Uterus (tissue), 3 donors: ENCODE measurements at regions not wholly inside any gene's neighbourhood (a gene's known extent, or its start where the extent isn't known, plus 50 kb on each side); places are given as distances from the start of the nearest gene placed in this dataset.

Source experiments
- DNase-seq, 2 donors: peaks; one replicate each; pipeline ENCODE4 v3.0.0-alpha.2; 2019 to 2020
- H3K27ac ChIP-seq, 2 donors: fragments of 200-600 bp; sonication (generic); 1 replicate in 1 of 2; 2 replicates in 1 of 2; pipeline ENCODE4 v1.5.1; 2016 to 2018
- H3K27me3 ChIP-seq, 2 donors: fragments of 200-600 bp; sonication (generic); one replicate each; pipeline ENCODE4 v1.5.1; 2018 to 2019; ENCODE audit warnings: control low read depth in 1 of 2
- H3K36me3 ChIP-seq, 2 donors: fragments of 200-600 bp; sonication (generic); one replicate each; pipeline ENCODE4 v1.5.1; 2019; ENCODE audit warnings: control low read depth in 1 of 2
- H3K4me1 ChIP-seq, 2 donors: fragments of 200-600 bp; sonication (generic); one replicate each; pipeline ENCODE4 v1.5.1; 2018 to 2019; ENCODE audit warnings: control low read depth in 1 of 2
- H3K4me3 ChIP-seq, 2 donors: fragments of 200-600 bp; sonication (generic); 1 replicate in 1 of 2; 2 replicates in 1 of 2; pipeline ENCODE4 v1.5.1; 2018 to 2019; ENCODE audit warnings: mild to moderate bottlenecking in 1 of 2
- H3K9me3 ChIP-seq, 2 donors: fragments of 200-600 bp; sonication (generic); one replicate each; pipeline ENCODE4 v1.5.1; 2019; ENCODE audit warnings: control low read depth in 1 of 2
- CTCF ChIP-seq, 4 experiments: fragments of 200-600 bp in 2 of 4; fragments of 450-650 bp in 2 of 4; sonication (generic) in 2 of 4; IDR thresholded peaks; one replicate each; pipeline ENCODE4 v1.5.1; 2016 to 2019; ENCODE audit warnings: antibody characterized with exemption in 4 of 4, mild to moderate bottlenecking in 2 of 4, moderate library complexity in 1 of 4
- POLR2A ChIP-seq, 2 donors: fragments of 450-650 bp; IDR thresholded peaks; one replicate each; pipeline ENCODE4 v1.6.1; 2016; ENCODE audit warnings: antibody characterized with exemption in 2 of 2, mild to moderate bottlenecking in 1 of 2, moderate library complexity in 1 of 2
- intact Hi-C: fragments of 100-400 bp; cut with DNase I; formaldehyde crosslinking; loops from one replicate; pipeline ENCODE4 v1.15.1; 2023; ENCODE audit warnings: low total_unique reads
- donor health status: DM: yes; HTN: yes; CAD: no.

- intact Hi-C loops = no loop called here
- no peak for DNase-seq
- Histone ChIP-seq H3K36me3 (no peaks in the 10 kb centered on the region), H3K27me3 (no peaks in the 10 kb centered on the region), H3K4me3 (no peak overlapping the region), H3K9me3 (no peaks in the 10 kb centered on the region), H3K4me1 (no peaks in the 10 kb centered on the region), H3K27ac (no peak overlapping the region)
- TF ChIP-seq POLR2A (IDR thresholded peaks at IDR 0.05) (no peak), CTCF (IDR thresholded peaks at IDR 0.05) (no peak)
These were observed 215.2 kb downstream of the TLE1 start for GRCh38 chr9:81474125-81474524.

GRCh38 chr9:81473708-81474107 is 215.6 kb downstream of the TLE1 start:
- intact Hi-C loops = no loop called here
- no peak overlapping the region for H3K4me3 ChIP-seq
- no peaks in the 10 kb centered on the region for H3K27me3 ChIP-seq
- H3K9me3 ChIP-seq = no peaks in the 10 kb centered on the region
- no peaks in the 10 kb centered on the region for H3K4me1 ChIP-seq
- H3K36me3 ChIP-seq = no peaks in the 10 kb centered on the region
- DNase-seq = no peak
- no peak overlapping the region for H3K27ac ChIP-seq
- TF ChIP-seq POLR2A (IDR thresholded peaks at IDR 0.05) = no peak
- TF ChIP-seq CTCF (IDR thresholded peaks at IDR 0.05) = no peak

- intact Hi-C loops = no loop called here
- no peak for DNase-seq
- Histone ChIP-seq H3K27me3 (no peaks in the 10 kb centered on the region), H3K4me1 (no peaks in the 10 kb centered on the region), H3K27ac (no peak overlapping the region), H3K36me3 (no peaks in the 10 kb centered on the region), H3K9me3 (no peaks in the 10 kb centered on the region), H3K4me3 (no peak overlapping the region)
- TF ChIP-seq CTCF (IDR thresholded peaks at IDR 0.05) (no peak), POLR2A (IDR thresholded peaks at IDR 0.05) (no peak)
These were observed 216.1 kb downstream of the TLE1 start for GRCh38 chr9:81473206-81473605.

DNA sequence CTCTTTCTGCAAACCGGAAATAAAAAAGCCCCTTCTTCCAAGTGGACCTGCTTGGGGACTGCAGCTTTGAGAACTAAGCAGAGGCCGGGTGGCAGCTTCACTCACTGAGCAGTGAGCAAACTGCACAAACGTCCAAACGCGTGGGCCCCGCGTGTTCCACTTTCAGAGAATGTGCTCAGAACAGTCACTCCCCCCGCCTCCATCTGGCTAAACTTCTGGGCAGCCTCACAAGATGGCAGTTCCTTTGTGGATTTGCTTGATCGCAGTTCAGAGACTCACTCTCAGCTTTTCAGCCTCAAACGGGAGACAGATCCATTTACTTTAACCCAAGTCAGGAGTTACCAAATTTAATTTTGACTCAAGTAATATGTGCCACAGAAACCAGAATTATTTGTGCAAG is 216.6 kb downstream of the TLE1 start:
- H3K27ac ChIP-seq = no peak overlapping the region
- no peaks in the 10 kb centered on the region for H3K36me3 ChIP-seq
- H3K4me3 ChIP-seq = no peak overlapping the region
- TF ChIP-seq CTCF (IDR thresholded peaks at IDR 0.05) (no peak), POLR2A (IDR thresholded peaks at IDR 0.05) (no peak)
- H3K4me1 ChIP-seq = no peaks in the 10 kb centered on the region
- intact Hi-C loops = no loop called here
- H3K27me3 ChIP-seq = no peaks in the 10 kb centered on the region
- H3K9me3 ChIP-seq = no peaks in the 10 kb centered on the region
- no peak for DNase-seq

DNA sequence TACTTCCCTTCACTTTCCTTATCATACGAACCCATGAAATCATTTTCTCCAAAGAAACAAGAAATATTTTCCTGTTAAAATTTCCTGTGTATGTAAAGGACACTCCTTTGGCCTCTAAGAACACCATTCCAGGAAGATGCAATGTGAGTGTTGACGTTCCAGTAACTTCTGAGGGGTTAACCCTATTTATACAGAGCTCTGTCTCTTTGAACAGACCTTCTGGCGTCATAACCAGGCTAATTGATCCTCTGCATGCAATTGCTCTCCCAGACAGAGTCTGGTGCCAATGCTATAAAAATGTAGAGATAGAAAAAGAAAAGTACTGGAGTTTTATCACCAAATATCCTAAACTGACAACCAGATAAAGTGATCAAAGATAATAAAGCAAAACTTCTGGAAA is 218.5 kb downstream of the TLE1 start:
- H3K36me3 ChIP-seq = no peaks in the 10 kb centered on the region
- no peak for TF ChIP-seq POLR2A (IDR thresholded peaks at IDR 0.05)
- no peak for TF ChIP-seq CTCF (IDR thresholded peaks at IDR 0.05)
- intact Hi-C loops = no loop called here
- H3K4me3 ChIP-seq = no peak overlapping the region
- DNase-seq = no peak
- H3K4me1 ChIP-seq = no peaks in the 10 kb centered on the region
- no peak overlapping the region for H3K27ac ChIP-seq
- H3K27me3 ChIP-seq = no peaks in the 10 kb centered on the region
- H3K9me3 ChIP-seq = no peaks in the 10 kb centered on the region
